Epithelial cell of proximal tubule (primary cell): ENCODE measurements at regions not wholly inside any gene's neighbourhood (a gene's known extent, or its start where the extent isn't known, plus 50 kb on each side); places are given as distances from the start of the nearest gene placed in this dataset.
A peak's percentile ranks its signal among the peaks of the same experiment; 100 is the strongest.

Experiments used
- DNase-seq: peaks from one replicate; pipeline ENCODE4 v3.0.0-alpha.2; 2011; ENCODE audit warnings: low read depth
- H3K4me3 ChIP-seq: 2 replicates; pipeline ENCODE4 v1.5.1; 2011; ENCODE audit warnings: low read depth, mild to moderate bottlenecking, low read length
- CTCF ChIP-seq: conservative IDR thresholded peaks from 2 replicates; pipeline ENCODE4 v1.5.1; 2012; ENCODE audit warnings: low read depth, mild to moderate bottlenecking, low read length

DNA sequence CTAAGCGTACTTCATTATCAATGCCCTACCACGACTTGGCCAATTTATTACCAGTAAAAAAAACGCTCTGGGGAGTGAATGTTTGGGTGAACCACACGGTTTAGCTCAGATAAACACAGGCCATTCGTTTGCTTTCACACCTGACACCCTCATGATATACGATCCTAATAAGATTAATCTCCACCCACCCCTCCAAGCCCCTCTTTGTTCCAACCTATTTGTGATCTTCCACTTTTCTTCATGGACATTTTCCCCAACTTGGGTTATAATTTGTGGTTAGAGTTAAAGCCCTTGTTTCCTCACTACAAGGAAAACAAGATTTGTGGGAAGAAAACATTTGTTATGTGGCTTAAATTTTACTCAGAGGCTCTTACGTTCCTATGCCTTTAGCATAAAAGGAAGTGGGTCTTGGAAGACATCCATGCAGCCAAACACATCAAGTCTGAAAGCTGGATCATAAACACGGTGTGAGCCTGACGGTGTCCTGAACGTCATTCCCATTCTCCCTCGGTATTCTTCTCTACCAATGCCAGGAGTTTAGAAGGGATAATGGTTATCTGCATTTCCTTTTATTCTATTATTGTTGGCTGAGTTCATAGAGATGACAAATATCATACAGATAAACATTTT lies 518.9 kb downstream of the NR2F2 start:
- DNase-seq, result no peak
- H3K4me3 ChIP-seq, result no peak overlapping the region
- no peak for TF ChIP-seq CTCF

DNA sequence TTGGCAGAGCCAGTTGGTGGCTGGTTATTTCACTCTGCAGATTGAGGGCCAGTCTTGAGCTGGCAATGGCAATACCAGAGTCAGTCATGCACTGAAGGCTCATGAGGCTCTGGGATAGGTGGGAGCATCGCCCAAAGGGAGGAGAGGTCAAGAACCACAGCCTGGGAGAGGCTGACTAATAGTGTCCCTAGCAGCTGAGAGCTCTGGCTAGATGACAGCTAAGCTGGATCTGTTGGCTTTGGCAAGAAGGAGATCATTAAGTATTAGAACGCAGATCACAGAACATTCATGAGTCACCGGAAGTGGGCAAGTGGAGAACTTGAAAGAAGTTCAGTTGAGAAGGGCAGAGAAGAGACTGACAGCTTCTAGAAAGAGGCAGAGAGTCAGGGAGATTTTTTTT lies 521.1 kb downstream of the NR2F2 start:
- H3K4me3 ChIP-seq, result no peak overlapping the region
- DNase-seq, result peak; percentile 71
- no peak for TF ChIP-seq CTCF

DNA sequence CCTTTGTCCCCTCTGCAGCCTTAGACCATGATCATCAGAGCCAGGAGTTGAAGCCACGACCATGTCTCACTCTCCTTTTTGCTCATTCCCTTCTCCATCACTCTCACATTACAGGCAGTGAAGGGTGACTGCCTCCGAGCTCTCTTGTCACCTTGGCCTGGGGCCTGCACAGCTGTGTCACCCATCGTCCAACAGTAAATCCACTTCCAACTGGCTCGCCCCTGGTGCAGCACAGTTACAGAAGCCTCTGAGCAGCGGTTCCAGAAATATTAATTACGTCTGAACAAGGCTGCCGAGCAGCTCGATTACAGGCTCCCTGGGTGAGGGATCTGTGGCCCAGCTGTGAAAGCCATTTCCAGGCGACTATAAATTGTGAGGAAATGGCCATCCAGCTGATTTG lies 528.2 kb downstream of the NR2F2 start:
- no peak for DNase-seq
- TF ChIP-seq CTCF, result no peak
- H3K4me3 ChIP-seq, result no peak overlapping the region

- peak; percentile 32 for TF ChIP-seq CTCF
- no peak overlapping the region for H3K4me3 ChIP-seq
- DNase-seq, result no peak
Observed at GRCh38 chr15:96860741-96861140, 530.2 kb downstream of the NR2F2 start.

GRCh38 chr15:96867992-96868391 lies 537.5 kb downstream of the NR2F2 start:
- no peak for TF ChIP-seq CTCF
- no peak overlapping the region for H3K4me3 ChIP-seq
- DNase-seq, result no peak

DNA sequence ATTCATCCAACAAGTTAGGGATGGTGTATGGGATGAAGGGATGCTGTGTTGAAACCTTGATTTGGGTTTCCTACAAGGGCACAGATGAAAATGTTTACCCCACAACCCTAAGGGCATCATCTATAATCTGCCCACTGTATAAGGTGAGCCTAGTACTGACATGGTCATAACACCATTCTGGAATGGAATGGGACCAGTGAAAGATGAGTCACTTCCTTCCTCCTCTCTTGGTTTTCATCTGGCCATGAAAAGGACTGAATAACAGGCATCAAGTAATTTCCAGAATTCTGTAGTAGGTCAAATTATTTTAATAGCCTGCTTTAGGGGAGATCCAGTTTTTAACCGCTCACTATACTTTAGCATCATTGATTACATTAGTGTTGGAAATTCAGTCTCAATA lies 538.6 kb downstream of the NR2F2 start:
- no peak for TF ChIP-seq CTCF
- no peak overlapping the region for H3K4me3 ChIP-seq
- DNase-seq, result no peak

GRCh38 chr15:96869790-96870189 lies 539.3 kb downstream of the NR2F2 start:
- H3K4me3 ChIP-seq, result no peak overlapping the region
- no peak for TF ChIP-seq CTCF

More at GRCh38 chr15:96869790-96870189, 539.3 kb downstream of the NR2F2 start:
- no peak for DNase-seq
